Superior temporal gyrus (tissue), 1 donor: ENCODE measurements at regions not wholly inside any gene's neighbourhood (a gene's known extent, or its start where the extent isn't known, plus 50 kb on each side); places are given as distances from the start of the nearest gene placed in this dataset.
"Not testable (repeated sequence)": the region's sequence is repeated elsewhere in the genome, so short reads cannot be mapped to it uniquely, and the experiment has no call there.

Source experiments
- DNase-seq: peaks from one replicate; pipeline ENCODE4 v3.0.0-alpha.2; 2016; ENCODE audit errors: extremely low spot score

DNA sequence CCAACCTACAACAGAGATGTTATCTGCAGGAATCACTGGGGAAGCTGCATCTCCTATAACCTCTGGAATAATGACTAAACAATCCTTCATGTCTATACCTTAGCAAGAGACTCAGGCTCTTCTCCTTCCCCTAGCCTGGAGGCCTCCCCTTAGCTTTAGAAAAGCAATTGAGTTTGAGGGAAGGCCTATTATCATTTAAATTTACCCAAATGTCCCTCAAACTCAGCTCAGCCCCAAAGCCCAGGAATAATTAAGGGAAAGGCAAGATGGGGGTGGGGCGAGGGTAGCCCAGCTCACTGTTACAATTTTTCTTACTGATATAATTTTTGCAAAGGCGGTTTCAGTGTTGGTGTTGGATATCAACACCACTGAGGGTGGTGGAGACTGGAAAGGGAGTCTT lies 151.4 kb upstream of the EEA1 start:
- no peak for DNase-seq

DNA sequence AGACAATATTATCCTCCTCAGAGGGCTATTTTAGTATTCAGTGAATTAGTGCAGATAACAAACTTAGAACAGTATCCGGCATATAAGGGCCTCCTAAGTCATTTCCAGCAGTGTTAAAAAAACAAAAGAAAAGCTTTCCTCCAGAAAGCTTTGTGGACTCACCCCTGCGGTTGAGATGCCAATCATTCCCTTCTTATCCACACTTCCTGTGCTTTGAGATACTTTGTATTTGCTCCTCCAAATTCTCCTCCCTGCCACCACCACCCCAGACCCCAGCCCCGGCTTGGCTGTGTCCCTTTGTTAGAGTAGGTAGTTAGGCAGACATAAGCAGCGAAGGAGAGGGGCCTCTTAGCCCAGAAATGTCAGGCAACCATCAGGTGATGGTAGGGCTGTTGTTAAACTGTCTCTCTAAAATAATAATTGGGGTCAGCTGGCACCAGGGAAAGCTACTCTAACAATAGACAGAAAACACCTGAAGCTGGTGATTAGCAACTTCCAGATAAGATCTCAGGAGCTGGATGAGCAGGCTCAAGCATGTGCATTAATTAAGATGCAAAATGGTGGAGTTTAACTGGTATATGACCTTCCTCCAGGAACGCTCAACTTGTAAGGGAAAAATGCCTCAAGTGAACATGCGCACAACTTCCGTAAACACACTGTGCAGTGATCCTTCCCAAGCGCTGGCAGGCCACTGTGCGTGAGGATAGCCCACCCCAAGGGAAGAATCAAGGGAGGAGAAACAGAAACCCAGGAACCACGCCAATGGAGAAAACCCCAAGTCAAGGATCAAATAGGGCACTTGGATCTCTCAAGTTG lies 152.1 kb upstream of the EEA1 start:
- DNase-seq, result no peak

GRCh38 chr12:93081810-93082165 lies 152.7 kb upstream of the EEA1 start:
- DNase-seq, result no peak

- DNase-seq, result no peak
Measured at GRCh38 chr12:93085383-93086287, 156.5 kb upstream of the EEA1 start.

GRCh38 chr12:93086288-93086727 lies 157.2 kb upstream of the EEA1 start:
- no peak for DNase-seq

GRCh38 chr12:93087840-93088610 lies 158.9 kb upstream of the EEA1 start:
- no peak for DNase-seq

DNA sequence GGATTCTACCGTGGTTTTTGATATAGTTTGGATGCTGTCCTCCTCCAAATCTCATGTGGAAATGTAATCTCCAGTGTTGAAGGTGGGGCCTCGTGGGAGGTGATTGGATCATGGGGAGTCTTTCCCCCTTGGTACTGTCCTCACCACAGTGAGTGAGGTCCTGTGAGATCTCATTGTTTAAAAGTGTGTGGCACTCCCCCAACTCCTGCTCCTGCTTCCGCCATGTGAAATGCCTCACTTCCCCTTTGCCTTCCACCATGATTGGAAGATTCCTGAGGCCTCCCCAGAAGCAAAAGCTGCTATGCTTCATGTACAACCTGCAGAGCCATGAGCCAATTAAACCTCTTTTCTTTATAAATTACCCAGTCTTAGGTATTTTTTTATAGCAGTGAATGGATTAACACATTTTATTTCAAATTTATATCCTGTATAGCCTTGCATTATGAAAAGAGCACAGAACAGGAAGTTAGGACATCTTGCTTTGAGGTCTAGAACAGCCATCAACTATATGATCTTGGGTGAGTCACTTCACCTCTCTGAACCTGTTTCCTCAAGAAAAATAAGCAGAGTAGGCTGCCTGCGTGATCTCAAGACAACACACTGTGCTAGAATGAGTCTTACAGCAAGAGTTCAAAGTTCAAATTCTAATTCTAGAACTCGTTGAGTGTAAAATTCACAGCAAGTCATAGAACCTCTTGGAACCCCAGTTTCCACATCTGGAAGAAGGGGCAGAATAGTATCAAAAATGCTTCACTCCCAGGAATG lies 160.9 kb upstream of the EEA1 start:
- no peak for DNase-seq

DNA sequence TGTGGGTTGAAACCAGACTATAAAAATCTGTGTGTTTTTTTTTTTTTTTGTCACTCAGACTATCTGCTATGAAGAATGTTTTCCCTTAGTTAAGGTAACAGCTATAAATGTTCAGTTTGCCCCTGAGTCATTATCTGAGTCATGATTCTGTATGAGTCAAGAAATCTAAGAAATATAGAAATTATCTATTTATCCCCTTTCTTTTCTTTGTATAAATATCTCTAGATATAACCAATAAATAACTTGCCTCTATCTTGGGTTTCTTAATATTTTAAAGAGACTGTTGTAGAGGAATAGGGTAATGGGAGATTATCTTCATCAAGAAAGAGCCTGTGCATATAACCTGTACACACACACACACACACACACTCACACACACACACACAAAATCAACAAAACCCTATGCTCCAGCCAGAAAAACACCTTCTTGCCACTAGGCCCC lies 161.7 kb upstream of the EEA1 start:
- no peak for DNase-seq

- DNase-seq, result no peak
Measured at GRCh38 chr12:93091886-93092648, 163.0 kb upstream of the EEA1 start.

DNA sequence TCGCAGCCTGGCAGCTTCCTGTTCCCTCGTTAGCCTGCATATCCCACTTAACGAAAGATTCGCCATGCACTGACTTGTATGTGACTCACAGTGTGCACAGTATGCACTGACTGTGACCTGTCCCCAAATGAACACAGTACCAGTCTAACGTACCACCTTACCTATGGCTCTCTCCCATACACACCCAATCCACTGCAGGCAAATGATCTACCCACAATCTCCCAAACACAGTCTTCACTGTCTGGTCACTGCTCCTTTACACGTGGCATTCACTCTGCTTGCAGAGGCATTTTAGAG lies 163.5 kb upstream of the EEA1 start:
- DNase-seq, result no peak

DNA sequence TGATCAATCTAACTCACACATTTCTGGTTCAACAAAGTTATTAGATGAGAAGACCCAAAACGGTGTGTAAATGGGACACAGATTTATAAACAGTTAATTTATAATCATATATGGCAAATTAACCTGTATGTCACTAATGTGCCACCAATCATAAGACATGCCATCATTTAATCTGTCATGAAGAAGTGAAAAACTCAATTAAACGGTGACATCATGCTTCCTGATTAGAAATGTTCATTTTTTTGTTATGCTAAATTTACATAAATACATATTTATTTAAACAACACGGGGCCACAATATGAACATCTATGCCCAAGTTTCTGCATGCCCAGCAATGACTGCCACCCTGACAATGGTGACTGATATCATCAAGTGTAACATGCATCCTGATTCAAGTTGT lies 164.1 kb upstream of the EEA1 start:
- no peak for DNase-seq

DNA sequence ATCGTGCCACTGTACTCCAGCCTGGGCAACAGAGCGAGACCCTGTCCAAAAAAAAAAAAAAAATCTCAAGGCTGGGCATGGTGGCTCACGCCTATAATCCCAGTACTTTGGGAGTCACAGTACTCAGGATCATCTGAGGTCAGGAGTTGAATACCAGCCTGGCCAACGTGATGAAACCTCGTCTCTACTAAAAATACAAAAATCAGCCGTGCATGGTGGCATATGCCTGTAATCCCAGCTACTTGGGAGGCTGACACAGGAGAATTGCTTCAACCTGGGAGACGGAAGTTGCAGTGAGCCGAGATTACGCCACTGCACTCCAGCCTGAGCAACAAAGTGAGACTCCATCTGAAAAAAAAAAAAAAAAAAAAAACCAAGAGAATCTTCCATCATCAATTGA lies 165.1 kb upstream of the EEA1 start:
- not testable (repeated sequence) for DNase-seq

GRCh38 chr12:93094988-93095737 lies 166.1 kb upstream of the EEA1 start:
- DNase-seq, result no peak

GRCh38 chr12:93097417-93097816 lies 168.3 kb upstream of the EEA1 start:
- DNase-seq, result no peak

GRCh38 chr12:93098077-93098476 lies 169.0 kb upstream of the EEA1 start:
- no peak for DNase-seq

DNA sequence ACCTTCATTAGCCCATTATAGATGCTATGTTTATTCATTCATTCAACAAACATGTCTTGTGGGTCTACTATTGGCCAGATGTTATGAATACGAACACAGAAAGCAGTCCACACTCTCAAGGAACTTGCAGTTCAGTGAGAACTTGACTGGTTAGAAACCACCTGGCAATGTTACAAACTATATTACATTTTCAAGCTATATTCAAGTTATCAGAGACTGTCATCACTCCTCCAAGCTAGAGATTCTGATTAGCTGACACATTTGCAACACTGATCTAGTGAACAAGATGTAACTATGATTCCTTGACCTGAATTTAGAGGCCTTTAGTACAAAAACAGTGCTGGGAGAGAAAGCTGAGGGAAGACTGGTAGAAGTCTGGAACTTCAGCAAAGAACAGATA lies 170.7 kb upstream of the EEA1 start:
- no peak for DNase-seq

DNA sequence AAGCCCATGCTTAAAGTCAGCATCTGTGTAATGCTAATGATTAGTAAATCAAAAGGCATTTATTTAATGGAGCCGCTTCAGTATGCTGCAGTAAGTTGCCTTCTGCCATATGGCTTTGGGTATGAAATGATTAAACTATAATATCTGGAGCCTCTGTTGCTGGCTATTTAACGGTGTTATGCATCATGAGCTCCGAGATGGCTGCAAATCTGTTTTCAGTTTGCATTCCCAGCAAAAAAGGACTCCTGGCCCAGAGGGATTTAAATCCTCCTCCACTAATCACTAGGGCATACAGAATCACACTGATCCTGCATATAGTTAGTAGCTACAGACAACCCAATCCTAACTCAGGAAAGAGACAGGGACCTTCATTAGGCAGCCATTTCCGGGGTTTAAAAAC lies 171.5 kb upstream of the EEA1 start:
- DNase-seq, result no peak

DNA sequence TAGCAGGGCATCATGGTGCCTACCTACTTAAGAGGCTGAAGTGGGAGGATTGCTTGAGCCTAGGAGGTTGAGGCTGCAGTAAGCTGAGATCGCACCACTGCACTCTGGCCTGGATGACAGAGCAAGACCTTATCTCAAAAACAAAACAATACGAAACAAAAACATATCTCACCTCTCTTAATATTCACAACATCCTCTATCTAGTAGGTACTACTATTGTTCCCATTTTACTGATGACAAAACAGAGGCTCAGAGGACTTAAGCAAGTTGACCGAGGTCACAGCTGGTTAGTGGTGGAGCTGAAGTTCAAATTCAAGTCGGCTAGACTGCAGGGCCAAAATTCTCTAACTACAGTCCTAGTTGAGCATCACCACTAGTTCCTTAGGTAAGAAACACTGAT lies 172.3 kb upstream of the EEA1 start:
- DNase-seq, result no peak

DNA sequence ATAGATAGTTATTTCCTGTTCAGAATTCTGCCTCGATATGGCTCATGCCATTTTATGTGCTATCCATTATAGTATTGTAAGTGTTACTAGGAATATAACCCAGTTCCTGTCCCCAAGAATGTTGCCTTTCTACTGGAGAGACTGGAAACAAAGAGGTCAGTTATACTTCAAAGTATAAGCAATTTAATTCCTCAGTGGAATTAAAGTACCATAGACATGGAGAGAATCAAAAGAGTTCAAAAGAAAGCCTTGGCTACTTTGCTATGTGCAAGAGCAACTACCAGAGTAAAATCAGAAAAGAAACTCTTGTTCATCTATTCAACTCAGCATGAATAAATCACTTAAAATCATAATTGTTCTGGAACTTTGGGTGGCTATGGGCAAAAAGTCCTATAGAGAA lies 173.2 kb upstream of the EEA1 start:
- no peak for DNase-seq

DNA sequence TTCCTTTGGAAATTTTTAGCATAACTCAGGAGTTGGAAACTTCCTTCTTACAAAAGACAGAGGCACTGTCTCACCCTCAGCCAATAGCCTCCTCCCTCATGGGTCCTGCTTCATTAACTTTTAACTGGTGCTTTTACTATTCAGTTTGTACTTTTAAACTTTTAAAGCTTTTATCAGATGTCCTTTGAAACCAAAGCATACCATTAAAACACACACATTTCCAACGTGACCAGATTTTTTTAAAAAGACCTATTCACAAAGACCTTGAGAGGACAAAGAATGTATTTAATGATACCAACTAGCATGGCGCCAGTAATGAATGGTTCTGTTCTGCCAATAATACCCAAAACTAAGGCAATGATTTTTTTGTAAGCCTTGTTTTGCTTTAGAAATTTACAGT lies 173.6 kb upstream of the EEA1 start:
- DNase-seq, result no peak
